ENCODE measurements at regions not wholly inside any gene's neighbourhood (a gene's known extent, or its start where the extent isn't known, plus 50 kb on each side); places are given as distances from the start of the nearest gene placed in this dataset.

GRCh38 chr9:25603106-25603505 is 75.1 kb downstream of the TUSC1 start:
- TF ChIP-seq CTCF (conservative IDR thresholded peaks at IDR 0.05; ENCODE audit: low read depth, low read length) (no peak), EZH2 (IDR thresholded peaks at IDR 0.05; ENCODE audit: borderline replicate concordance, low read depth, low read length, poor library complexity, severe bottlenecking) (no peak)

Data from A673 (cell line).